WTC11 (cell line): ENCODE measurements at regions not wholly inside any gene's neighbourhood (a gene's known extent, or its start where the extent isn't known, plus 50 kb on each side); places are given as distances from the start of the nearest gene placed in this dataset.

Source experiments
- ATAC-seq: fragments of 200-7000 bp; cut with Tn5 transposase; 2 replicates; pipeline ENCODE4 v1.10.0; 2021; ENCODE audit warnings: mild to moderate bottlenecking, moderate library complexity
- CTCF ChIA-PET: fragments of 300-600 bp; sonication (Branson Sonifier 250); formaldehyde crosslinking; loops from one replicate; lab custom pipeline; 2021; ENCODE audit warnings: antibody characterized with exemption; lab: Charles Lee
- POLR2A ChIA-PET: fragments of 350-600 bp; sonication (Branson Sonifier 250); formaldehyde crosslinking; loops from one replicate; lab custom pipeline; 2021; ENCODE audit warnings: antibody characterized with exemption; lab: Charles Lee
- DNase-seq: peaks from one replicate; pipeline ENCODE4 v3.0.0; 2021; ENCODE audit warnings: low spot score
- H3K27ac Mint-ChIP-seq: 2 replicates; pipeline ENCODE4 v1.8.0; 2021; ENCODE audit warnings: mixed read lengths
- H3K27me3 Mint-ChIP-seq: 2 replicates; pipeline ENCODE4 v1.8.0; 2021; ENCODE audit warnings: low read depth, mild to moderate bottlenecking, moderate library complexity, mixed read lengths
- H3K36me3 Mint-ChIP-seq: 2 replicates; pipeline ENCODE4 v1.8.0; 2021; ENCODE audit warnings: mixed read lengths
- H3K4me1 Mint-ChIP-seq: 2 replicates; pipeline ENCODE4 v1.8.0; 2022; ENCODE audit warnings: mixed read lengths
- H3K4me3 Mint-ChIP-seq: 2 replicates; pipeline ENCODE4 v1.8.0; 2021; ENCODE audit warnings: mild to moderate bottlenecking, moderate library complexity, mixed read lengths
- H3K9me3 Mint-ChIP-seq: 2 replicates; pipeline ENCODE4 v1.8.0; 2021; ENCODE audit warnings: mixed read lengths
- CREB1 ChIP-seq: sonication (generic); formaldehyde crosslinking; IDR thresholded peaks from 2 replicates; pipeline ENCODE4 v1.8.0; 2023; ENCODE audit warnings: mild to moderate bottlenecking, missing genetic modification reagents
- CREM ChIP-seq: sonication (generic); formaldehyde crosslinking; IDR thresholded peaks from 2 replicates; pipeline ENCODE4 v1.8.1; 2022; ENCODE audit warnings: mild to moderate bottlenecking, missing genetic modification reagents, moderate library complexity
- FOXK1 ChIP-seq: sonication (generic); formaldehyde crosslinking; IDR thresholded peaks from 2 replicates; pipeline ENCODE4 v1.8.0; 2022; ENCODE audit warnings: mild to moderate bottlenecking, moderate library complexity, missing genetic modification reagents
- GABPB1 ChIP-seq: sonication (generic); formaldehyde crosslinking; IDR thresholded peaks from 2 replicates; pipeline ENCODE4 v1.8.1; 2023; ENCODE audit warnings: mild to moderate bottlenecking, missing genetic modification reagents
- JUN ChIP-seq: sonication (generic); formaldehyde crosslinking; IDR thresholded peaks from 2 replicates; pipeline ENCODE4 v1.8.0; 2023; ENCODE audit warnings: mild to moderate bottlenecking, missing genetic modification reagents
- PRRX2 ChIP-seq: fragments of 250-450 bp; sonication (Bioruptor Pico); IDR thresholded peaks from 2 replicates; pipeline ENCODE4 v1.8.0; 2021; ENCODE audit warnings: mild to moderate bottlenecking
- SP1 ChIP-seq: sonication (generic); formaldehyde crosslinking; conservative IDR thresholded peaks from 2 replicates; pipeline ENCODE4 v1.8.1; 2022; ENCODE audit warnings: missing genetic modification reagents
- ZNF219 ChIP-seq: sonication (generic); formaldehyde crosslinking; IDR thresholded peaks from 2 replicates; pipeline ENCODE4 v1.8.0; 2023; ENCODE audit warnings: missing genetic modification reagents, mild to moderate bottlenecking, borderline replicate concordance
- TF ChIP-seq, protein P1 (sequence below): sonication (generic); formaldehyde crosslinking; IDR thresholded peaks from 2 replicates; pipeline ENCODE4 v1.8.1; 2023; ENCODE audit warnings: mild to moderate bottlenecking, moderate library complexity, missing genetic modification reagents
- TF ChIP-seq, protein P2 (sequence below): fragments of 250-450 bp; sonication (Bioruptor Pico); IDR thresholded peaks from 2 replicates; pipeline ENCODE4 v1.9.0; 2021; ENCODE audit warnings: mild to moderate bottlenecking
- TF ChIP-seq, protein P3 (sequence below): sonication (generic); formaldehyde crosslinking; IDR thresholded peaks from 2 replicates; pipeline ENCODE4 v1.8.1; 2023; ENCODE audit warnings: mild to moderate bottlenecking, missing genetic modification reagents
- TF ChIP-seq, protein P4 (sequence below): sonication (generic); formaldehyde crosslinking; conservative IDR thresholded peaks from 2 replicates; pipeline ENCODE4 v1.8.1; 2023; ENCODE audit warnings: mild to moderate bottlenecking, low read depth, missing genetic modification reagents, moderate library complexity
- TF ChIP-seq, protein P5 (sequence below): fragments of 250-450 bp; sonication (Bioruptor Pico); conservative IDR thresholded peaks from 2 replicates; pipeline ENCODE4 v1.9.0; 2021; ENCODE audit warnings: mild to moderate bottlenecking
- TF ChIP-seq, protein P6 (sequence below): fragments of 200-600 bp; IDR thresholded peaks from 2 replicates; pipeline ENCODE4 v1.8.0; 2022; ENCODE audit warnings: antibody characterized with exemption
- TF ChIP-seq, protein P7 (sequence below): sonication (generic); formaldehyde crosslinking; IDR thresholded peaks from 2 replicates; pipeline ENCODE4 v1.8.0; 2022; ENCODE audit warnings: missing genetic modification reagents

DNA sequence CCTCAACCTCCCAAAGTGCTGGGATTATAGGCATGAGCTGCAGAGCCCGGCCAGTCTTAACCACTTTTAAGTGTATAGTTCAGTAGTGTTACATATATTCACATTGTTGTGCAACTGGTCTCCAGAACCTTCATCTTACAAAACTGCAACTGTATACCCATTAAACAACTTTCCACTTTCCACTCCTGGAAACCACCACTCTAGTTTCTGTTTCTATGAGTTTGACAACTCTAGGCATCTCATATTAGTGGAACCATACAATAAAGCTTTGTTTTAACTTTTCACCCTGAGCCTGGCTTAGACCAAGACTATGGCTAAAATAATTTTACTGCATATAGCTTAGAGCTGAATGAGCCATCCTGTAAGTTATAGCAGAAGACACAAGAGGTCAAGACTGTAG, 108.0 kb upstream of the GOT2 start:
- no peak overlapping the region for H3K27ac Mint-ChIP-seq
- DNase-seq: no peak
- peaks cover 8% of the 10 kb centered on the region for H3K36me3 Mint-ChIP-seq
- H3K9me3 Mint-ChIP-seq: peaks cover 5% of the 10 kb centered on the region
- H3K27me3 Mint-ChIP-seq: no peaks in the 10 kb centered on the region
- no peak overlapping the region for H3K4me3 Mint-ChIP-seq
- POLR2A ChIA-PET: no interaction called here
- H3K4me1 Mint-ChIP-seq: peaks cover 2% of the 10 kb centered on the region
- CTCF ChIA-PET: no interaction called here
- TF ChIP-seq JUN (CRISPR knock-in tag) (no peak), ZNF219 (CRISPR knock-in tag) (no peak), CREM (CRISPR knock-in tag) (no peak), GABPB1 (no peak), CREB1 (CRISPR knock-in tag) (no peak), SP1 (CRISPR knock-in tag) (no peak), FOXK1 (CRISPR knock-in tag) (no peak)
- TF ChIP-seq, protein P1, sequence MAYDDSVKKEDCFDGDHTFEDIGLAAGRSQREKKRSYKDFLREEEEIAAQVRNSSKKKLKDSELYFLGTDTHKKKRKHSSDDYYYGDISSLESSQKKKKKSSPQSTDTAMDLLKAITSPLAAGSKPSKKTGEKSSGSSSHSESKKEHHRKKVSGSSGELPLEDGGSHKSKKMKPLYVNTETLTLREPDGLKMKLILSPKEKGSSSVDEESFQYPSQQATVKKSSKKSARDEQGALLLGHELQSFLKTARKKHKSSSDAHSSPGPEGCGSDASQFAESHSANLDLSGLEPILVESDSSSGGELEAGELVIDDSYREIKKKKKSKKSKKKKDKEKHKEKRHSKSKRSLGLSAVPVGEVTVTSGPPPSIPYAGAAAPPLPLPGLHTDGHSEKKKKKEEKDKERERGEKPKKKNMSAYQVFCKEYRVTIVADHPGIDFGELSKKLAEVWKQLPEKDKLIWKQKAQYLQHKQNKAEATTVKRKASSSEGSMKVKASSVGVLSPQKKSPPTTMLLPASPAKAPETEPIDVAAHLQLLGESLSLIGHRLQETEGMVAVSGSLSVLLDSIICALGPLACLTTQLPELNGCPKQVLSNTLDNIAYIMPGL (CRISPR knock-in tag): no peak
- TF ChIP-seq, protein P2, sequence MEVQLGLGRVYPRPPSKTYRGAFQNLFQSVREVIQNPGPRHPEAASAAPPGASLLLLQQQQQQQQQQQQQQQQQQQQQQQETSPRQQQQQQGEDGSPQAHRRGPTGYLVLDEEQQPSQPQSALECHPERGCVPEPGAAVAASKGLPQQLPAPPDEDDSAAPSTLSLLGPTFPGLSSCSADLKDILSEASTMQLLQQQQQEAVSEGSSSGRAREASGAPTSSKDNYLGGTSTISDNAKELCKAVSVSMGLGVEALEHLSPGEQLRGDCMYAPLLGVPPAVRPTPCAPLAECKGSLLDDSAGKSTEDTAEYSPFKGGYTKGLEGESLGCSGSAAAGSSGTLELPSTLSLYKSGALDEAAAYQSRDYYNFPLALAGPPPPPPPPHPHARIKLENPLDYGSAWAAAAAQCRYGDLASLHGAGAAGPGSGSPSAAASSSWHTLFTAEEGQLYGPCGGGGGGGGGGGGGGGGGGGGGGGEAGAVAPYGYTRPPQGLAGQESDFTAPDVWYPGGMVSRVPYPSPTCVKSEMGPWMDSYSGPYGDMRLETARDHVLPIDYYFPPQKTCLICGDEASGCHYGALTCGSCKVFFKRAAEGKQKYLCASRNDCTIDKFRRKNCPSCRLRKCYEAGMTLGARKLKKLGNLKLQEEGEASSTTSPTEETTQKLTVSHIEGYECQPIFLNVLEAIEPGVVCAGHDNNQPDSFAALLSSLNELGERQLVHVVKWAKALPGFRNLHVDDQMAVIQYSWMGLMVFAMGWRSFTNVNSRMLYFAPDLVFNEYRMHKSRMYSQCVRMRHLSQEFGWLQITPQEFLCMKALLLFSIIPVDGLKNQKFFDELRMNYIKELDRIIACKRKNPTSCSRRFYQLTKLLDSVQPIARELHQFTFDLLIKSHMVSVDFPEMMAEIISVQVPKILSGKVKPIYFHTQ (CRISPR knock-in tag): no peak
- TF ChIP-seq, protein P3, sequence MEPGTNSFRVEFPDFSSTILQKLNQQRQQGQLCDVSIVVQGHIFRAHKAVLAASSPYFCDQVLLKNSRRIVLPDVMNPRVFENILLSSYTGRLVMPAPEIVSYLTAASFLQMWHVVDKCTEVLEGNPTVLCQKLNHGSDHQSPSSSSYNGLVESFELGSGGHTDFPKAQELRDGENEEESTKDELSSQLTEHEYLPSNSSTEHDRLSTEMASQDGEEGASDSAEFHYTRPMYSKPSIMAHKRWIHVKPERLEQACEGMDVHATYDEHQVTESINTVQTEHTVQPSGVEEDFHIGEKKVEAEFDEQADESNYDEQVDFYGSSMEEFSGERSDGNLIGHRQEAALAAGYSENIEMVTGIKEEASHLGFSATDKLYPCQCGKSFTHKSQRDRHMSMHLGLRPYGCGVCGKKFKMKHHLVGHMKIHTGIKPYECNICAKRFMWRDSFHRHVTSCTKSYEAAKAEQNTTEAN (CRISPR knock-in tag): no peak
- TF ChIP-seq, all 79 proteins: peak for 0
- no peak for ATAC-seq

DNA sequence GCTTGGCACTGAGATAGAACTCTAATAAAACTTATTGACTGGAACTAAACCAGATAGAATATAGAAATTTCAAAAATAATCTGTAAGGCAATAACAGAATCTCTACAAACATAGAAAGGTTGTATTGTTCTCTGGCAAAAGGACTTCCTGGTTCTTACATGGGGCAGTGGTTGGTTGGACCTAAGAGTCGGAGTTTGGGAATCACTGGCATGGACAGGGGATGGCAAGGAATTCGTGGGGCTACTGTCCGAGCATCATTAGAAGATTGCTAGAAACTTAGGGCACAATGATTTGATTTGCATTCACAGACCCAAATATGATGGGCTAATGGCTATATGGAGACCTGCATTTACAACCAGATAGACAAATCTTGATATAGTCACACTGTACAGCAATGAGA, 103.8 kb upstream of the GOT2 start:
- Mint-ChIP-seq H3K9me3 (peaks cover 8% of the 10 kb centered on the region), H3K4me1 (peaks cover 12% of the 10 kb centered on the region), H3K27me3 (no peaks in the 10 kb centered on the region), H3K36me3 (0 out of 2 replicates have a peak, but pooled peaks cover 3% of the 10 kb centered on the region), H3K27ac (no peak overlapping the region), H3K4me3 (no peak overlapping the region)
- CTCF ChIA-PET: interaction anchor here (0.6 kb wide), 1 partner anchor 436 kb away, joined by 3 read pairs; no protein-coding TSS in a partner anchor
- no peak for DNase-seq
- POLR2A ChIA-PET: no interaction called here
- TF ChIP-seq, protein P4, sequence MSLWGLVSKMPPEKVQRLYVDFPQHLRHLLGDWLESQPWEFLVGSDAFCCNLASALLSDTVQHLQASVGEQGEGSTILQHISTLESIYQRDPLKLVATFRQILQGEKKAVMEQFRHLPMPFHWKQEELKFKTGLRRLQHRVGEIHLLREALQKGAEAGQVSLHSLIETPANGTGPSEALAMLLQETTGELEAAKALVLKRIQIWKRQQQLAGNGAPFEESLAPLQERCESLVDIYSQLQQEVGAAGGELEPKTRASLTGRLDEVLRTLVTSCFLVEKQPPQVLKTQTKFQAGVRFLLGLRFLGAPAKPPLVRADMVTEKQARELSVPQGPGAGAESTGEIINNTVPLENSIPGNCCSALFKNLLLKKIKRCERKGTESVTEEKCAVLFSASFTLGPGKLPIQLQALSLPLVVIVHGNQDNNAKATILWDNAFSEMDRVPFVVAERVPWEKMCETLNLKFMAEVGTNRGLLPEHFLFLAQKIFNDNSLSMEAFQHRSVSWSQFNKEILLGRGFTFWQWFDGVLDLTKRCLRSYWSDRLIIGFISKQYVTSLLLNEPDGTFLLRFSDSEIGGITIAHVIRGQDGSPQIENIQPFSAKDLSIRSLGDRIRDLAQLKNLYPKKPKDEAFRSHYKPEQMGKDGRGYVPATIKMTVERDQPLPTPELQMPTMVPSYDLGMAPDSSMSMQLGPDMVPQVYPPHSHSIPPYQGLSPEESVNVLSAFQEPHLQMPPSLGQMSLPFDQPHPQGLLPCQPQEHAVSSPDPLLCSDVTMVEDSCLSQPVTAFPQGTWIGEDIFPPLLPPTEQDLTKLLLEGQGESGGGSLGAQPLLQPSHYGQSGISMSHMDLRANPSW (CRISPR knock-in tag): no peak
- TF ChIP-seq, protein P5, sequence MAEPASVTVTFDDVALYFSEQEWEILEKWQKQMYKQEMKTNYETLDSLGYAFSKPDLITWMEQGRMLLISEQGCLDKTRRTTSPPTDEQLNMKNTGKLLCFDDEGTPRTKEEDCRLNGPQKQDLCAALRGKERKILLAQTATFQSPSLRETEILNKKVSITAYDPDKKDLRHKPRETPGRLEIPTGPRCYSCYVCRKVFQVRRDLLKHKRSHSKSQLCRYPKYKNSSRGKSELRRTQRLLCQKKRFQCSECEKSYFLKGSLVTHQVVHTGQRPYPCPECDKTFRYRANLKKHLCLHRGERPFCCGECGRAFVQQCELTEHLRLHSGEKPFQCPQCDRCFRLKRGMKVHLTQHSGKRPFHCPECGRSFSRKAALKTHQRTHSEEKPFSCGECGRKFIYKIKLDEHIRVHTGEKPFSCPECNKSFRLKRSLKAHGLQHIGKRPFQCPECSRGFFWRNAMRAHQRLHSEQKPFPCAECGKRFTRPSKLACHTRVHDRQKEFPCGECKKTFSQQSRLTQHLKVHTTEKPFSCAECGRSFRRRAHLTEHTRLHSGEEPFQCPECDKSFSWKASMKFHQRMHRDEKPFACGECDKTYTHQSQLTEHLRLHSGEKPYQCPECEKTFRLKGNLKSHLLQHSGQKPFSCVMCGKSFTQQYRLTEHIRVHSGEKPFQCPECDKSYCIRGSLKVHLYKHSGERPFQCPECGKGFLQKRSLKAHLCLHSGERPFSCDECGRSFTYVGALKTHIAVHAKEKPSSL (CRISPR knock-in tag): no peak
- TF ChIP-seq, protein P6, sequence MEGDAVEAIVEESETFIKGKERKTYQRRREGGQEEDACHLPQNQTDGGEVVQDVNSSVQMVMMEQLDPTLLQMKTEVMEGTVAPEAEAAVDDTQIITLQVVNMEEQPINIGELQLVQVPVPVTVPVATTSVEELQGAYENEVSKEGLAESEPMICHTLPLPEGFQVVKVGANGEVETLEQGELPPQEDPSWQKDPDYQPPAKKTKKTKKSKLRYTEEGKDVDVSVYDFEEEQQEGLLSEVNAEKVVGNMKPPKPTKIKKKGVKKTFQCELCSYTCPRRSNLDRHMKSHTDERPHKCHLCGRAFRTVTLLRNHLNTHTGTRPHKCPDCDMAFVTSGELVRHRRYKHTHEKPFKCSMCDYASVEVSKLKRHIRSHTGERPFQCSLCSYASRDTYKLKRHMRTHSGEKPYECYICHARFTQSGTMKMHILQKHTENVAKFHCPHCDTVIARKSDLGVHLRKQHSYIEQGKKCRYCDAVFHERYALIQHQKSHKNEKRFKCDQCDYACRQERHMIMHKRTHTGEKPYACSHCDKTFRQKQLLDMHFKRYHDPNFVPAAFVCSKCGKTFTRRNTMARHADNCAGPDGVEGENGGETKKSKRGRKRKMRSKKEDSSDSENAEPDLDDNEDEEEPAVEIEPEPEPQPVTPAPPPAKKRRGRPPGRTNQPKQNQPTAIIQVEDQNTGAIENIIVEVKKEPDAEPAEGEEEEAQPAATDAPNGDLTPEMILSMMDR: no peak
- TF ChIP-seq, protein P7, sequence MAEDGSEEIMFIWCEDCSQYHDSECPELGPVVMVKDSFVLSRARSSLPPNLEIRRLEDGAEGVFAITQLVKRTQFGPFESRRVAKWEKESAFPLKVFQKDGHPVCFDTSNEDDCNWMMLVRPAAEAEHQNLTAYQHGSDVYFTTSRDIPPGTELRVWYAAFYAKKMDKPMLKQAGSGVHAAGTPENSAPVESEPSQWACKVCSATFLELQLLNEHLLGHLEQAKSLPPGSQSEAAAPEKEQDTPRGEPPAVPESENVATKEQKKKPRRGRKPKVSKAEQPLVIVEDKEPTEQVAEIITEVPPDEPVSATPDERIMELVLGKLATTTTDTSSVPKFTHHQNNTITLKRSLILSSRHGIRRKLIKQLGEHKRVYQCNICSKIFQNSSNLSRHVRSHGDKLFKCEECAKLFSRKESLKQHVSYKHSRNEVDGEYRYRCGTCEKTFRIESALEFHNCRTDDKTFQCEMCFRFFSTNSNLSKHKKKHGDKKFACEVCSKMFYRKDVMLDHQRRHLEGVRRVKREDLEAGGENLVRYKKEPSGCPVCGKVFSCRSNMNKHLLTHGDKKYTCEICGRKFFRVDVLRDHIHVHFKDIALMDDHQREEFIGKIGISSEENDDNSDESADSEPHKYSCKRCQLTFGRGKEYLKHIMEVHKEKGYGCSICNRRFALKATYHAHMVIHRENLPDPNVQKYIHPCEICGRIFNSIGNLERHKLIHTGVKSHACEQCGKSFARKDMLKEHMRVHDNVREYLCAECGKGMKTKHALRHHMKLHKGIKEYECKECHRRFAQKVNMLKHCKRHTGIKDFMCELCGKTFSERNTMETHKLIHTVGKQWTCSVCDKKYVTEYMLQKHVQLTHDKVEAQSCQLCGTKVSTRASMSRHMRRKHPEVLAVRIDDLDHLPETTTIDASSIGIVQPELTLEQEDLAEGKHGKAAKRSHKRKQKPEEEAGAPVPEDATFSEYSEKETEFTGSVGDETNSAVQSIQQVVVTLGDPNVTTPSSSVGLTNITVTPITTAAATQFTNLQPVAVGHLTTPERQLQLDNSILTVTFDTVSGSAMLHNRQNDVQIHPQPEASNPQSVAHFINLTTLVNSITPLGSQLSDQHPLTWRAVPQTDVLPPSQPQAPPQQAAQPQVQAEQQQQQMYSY (CRISPR knock-in tag): peak; percentile 60; the same call in 1 of the 2 replicates
- TF ChIP-seq PRRX2 (CRISPR knock-in tag): no peak
- ATAC-seq: no peak
